Thyroid gland (tissue), 4 donors: ENCODE measurements at regions not wholly inside any gene's neighbourhood (a gene's known extent, or its start where the extent isn't known, plus 50 kb on each side); places are given as distances from the start of the nearest gene placed in this dataset.

Experiments
- POLR2A ChIP-seq, 2 donors: fragments of 450-650 bp; IDR thresholded peaks; one replicate each; pipeline ENCODE4 v1.6.1; 2017; ENCODE audit warnings: antibody characterized with exemption in 2 of 2, mild to moderate bottlenecking in 2 of 2, moderate library complexity in 1 of 2
- TF ChIP-seq, protein P1 (sequence below), 6 experiments: fragments of 200-600 bp in 3 of 6; fragments of 450-650 bp in 3 of 6; sonication (generic) in 3 of 6; IDR thresholded peaks; one replicate each; pipeline ENCODE4 v1.5.1; 2016 to 2019; ENCODE audit warnings: antibody characterized with exemption in 6 of 6, mild to moderate bottlenecking in 2 of 6, inconsistent platforms in 1 of 6, moderate library complexity in 1 of 6

DNA sequence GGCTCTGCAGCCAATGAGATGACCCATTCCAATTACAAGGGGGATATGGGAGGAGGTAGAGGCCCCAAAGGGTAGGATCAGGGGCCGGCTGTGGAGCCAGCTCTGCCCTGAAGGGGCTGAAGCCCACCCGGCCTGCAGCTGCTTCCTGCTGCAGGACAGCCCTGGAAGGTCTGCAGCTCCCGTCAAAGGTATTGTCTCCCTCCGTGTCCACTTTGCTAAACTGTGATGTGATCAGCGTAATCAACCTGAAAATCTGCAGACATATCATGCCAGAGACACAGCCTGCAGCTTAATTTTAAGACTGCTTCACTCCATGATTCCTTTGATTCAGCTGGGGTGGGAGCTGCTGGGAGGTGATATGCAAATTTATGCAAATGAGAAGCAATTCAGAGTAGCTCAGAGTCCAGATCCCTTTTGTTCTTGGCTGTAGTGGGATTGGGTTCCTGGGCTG is 90.7 kb downstream of the GADD45G start:
- TF ChIP-seq, protein P1, sequence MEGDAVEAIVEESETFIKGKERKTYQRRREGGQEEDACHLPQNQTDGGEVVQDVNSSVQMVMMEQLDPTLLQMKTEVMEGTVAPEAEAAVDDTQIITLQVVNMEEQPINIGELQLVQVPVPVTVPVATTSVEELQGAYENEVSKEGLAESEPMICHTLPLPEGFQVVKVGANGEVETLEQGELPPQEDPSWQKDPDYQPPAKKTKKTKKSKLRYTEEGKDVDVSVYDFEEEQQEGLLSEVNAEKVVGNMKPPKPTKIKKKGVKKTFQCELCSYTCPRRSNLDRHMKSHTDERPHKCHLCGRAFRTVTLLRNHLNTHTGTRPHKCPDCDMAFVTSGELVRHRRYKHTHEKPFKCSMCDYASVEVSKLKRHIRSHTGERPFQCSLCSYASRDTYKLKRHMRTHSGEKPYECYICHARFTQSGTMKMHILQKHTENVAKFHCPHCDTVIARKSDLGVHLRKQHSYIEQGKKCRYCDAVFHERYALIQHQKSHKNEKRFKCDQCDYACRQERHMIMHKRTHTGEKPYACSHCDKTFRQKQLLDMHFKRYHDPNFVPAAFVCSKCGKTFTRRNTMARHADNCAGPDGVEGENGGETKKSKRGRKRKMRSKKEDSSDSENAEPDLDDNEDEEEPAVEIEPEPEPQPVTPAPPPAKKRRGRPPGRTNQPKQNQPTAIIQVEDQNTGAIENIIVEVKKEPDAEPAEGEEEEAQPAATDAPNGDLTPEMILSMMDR (IDR thresholded peaks at IDR 0.05), result no peak
- TF ChIP-seq POLR2A (IDR thresholded peaks at IDR 0.05), result no peak
